B cell (primary cell): ENCODE measurements at regions not wholly inside any gene's neighbourhood (a gene's known extent, or its start where the extent isn't known, plus 50 kb on each side); places are given as distances from the start of the nearest gene placed in this dataset.

Experiments used
- ATAC-seq: fragments of 200-7000 bp; cut with Tn5 transposase; one replicate; pipeline ENCODE4 v1.10.0; 2021; ENCODE audit warnings: low read depth, mild to moderate bottlenecking, moderate number of reproducible peaks, moderate library complexity
- CTCF ChIA-PET: fragments of 350-600 bp; sonication (Branson Sonifier 250); formaldehyde crosslinking; loops from one replicate; lab custom pipeline; 2021; ENCODE audit warnings: antibody characterized with exemption, inconsistent platforms; lab: Charles Lee
- POLR2A ChIA-PET: fragments of 350-600 bp; sonication (Branson Sonifier 250); formaldehyde crosslinking; loops from one replicate; lab custom pipeline; 2021; ENCODE audit warnings: antibody characterized with exemption; lab: Charles Lee
- DNase-seq: peaks from one replicate; pipeline ENCODE4 v3.0.0; 2013
- H2AFZ ChIP-seq: 2 replicates; pipeline ENCODE4 v1.6.1; 2012; ENCODE audit warnings: mild to moderate bottlenecking, low read depth, low read length; ENCODE audit not compliant: insufficient read depth, poor library complexity, severe bottlenecking
- H3K27ac ChIP-seq, 2 donors: 1 replicate in 1 of 2; 2 replicates in 1 of 2; pipeline ENCODE4 v1.5.1; 2012 to 2013; ENCODE audit warnings: low read length in 2 of 2, mild to moderate bottlenecking in 2 of 2, moderate library complexity in 1 of 2
- H3K27me3 ChIP-seq, 4 experiments: fragments of 200-600 bp in 1 of 4; sonication (generic) in 1 of 4; replicated peaks in 1 of 4; 1 replicate in 2 of 4; 2 replicates in 2 of 4; pipeline versions ENCODE4 v1.6.1 to v1.7.0; 2013 to 2016; ENCODE audit warnings: low read length in 3 of 4, mild to moderate bottlenecking in 2 of 4, mixed read lengths in 1 of 4, moderate library complexity in 1 of 4; ENCODE audit not compliant: insufficient read depth in 4 of 4, control insufficient read depth in 3 of 4; ENCODE audit errors: control extremely low read depth in 1 of 4
- H3K36me3 ChIP-seq, 2 experiments: replicated peaks in 1 of 2; 1 replicate in 1 of 2; 2 replicates in 1 of 2; pipeline versions ENCODE4 v1.6.1 to v1.7.1; 2013; ENCODE audit warnings: low read length in 1 of 2; ENCODE audit not compliant: insufficient read depth in 2 of 2, control insufficient read depth in 1 of 2; ENCODE audit errors: control extremely low read depth in 1 of 2, extremely low read depth in 1 of 2
- H3K4me1 ChIP-seq, 2 donors: fragments of 200-600 bp in 1 of 2; sonication (generic) in 1 of 2; 1 replicate in 1 of 2; 2 replicates in 1 of 2; pipeline versions ENCODE4 v1.5.1 to v1.6.1; 2013 to 2017; ENCODE audit warnings: low read length in 2 of 2; ENCODE audit not compliant: control insufficient read depth in 2 of 2, insufficient read depth in 2 of 2
- H3K4me2 ChIP-seq: replicated peaks from 2 replicates; pipeline ENCODE3; 2012; ENCODE audit warnings: mild to moderate bottlenecking, low read depth, low read length; ENCODE audit not compliant: poor library complexity, severe bottlenecking
- H3K4me3 ChIP-seq, 5 experiments: fragments of 200-600 bp in 1 of 5; sonication (generic) in 1 of 5; 1 replicate in 3 of 5; 2 replicates in 2 of 5; pipeline versions ENCODE4 v1.5.1 to v1.7.0; 2011 to 2016; ENCODE audit warnings: low read length in 4 of 5, mild to moderate bottlenecking in 4 of 5, low read depth in 2 of 5, control low read depth in 1 of 5, moderate library complexity in 1 of 5; ENCODE audit not compliant: insufficient read depth in 1 of 5; ENCODE audit errors: control extremely low read depth in 1 of 5, extremely low read depth in 1 of 5
- H3K79me2 ChIP-seq: fragments of 200-600 bp; sonication (generic); one replicate; pipeline ENCODE4 v1.6.0; 2016; ENCODE audit warnings: low read length; ENCODE audit not compliant: control insufficient read depth, insufficient read depth
- H3K9ac ChIP-seq: fragments of 200-600 bp; sonication (generic); 2 replicates; pipeline ENCODE4 v1.6.1; 2017; ENCODE audit warnings: mild to moderate bottlenecking, low read length, moderate library complexity
- H3K9me3 ChIP-seq, 3 donors: one replicate each; pipeline versions ENCODE4 v1.6.1 to v1.7.1; 2013; ENCODE audit warnings: low read length in 2 of 3; ENCODE audit not compliant: control insufficient read depth in 2 of 3, insufficient read depth in 1 of 3; ENCODE audit errors: control extremely low read depth in 1 of 3
- H4K20me1 ChIP-seq: 2 replicates; pipeline ENCODE4 v1.6.0; 2012; ENCODE audit warnings: mild to moderate bottlenecking, low read length; ENCODE audit not compliant: insufficient read depth, control insufficient read depth, poor library complexity, severe bottlenecking
- H3K27ac Mint-ChIP-seq: one replicate; pipeline ENCODE4 v1.8.0; 2021; ENCODE audit warnings: mixed read lengths
- H3K27me3 Mint-ChIP-seq: one replicate; pipeline ENCODE4 v1.8.0; 2021; ENCODE audit warnings: mixed read lengths
- H3K4me1 Mint-ChIP-seq: one replicate; pipeline ENCODE4 v1.8.0; 2021; ENCODE audit warnings: mixed read lengths
- H3K4me3 Mint-ChIP-seq: one replicate; pipeline ENCODE4 v1.8.0; 2021; ENCODE audit warnings: mixed read lengths
- H3K9me3 Mint-ChIP-seq: one replicate; pipeline ENCODE4 v1.8.0; 2022; ENCODE audit warnings: mixed read lengths; ENCODE audit not compliant: insufficient read depth
- CTCF ChIP-seq: fragments of 200-600 bp; IDR thresholded peaks from one replicate; pipeline ENCODE4 v1.8.0; 2022; ENCODE audit warnings: antibody characterized with exemption, mild to moderate bottlenecking
- EZH2 ChIP-seq: IDR thresholded peaks from 2 replicates; pipeline ENCODE4 v1.6.1; 2012; ENCODE audit warnings: borderline replicate concordance, low read depth, mild to moderate bottlenecking, moderate library complexity, low read length; ENCODE audit not compliant: insufficient read depth, poor library complexity, severe bottlenecking
- WGBS: methylation state at CpG from one replicate; pipeline ENCODE4 v1.1.5; 2013; ENCODE audit warnings: missing lambda C conversion rate; ENCODE audit not compliant: insufficient coverage; 5-methylcytosine and 5-hydroxymethylcytosine counted together
- intact Hi-C: fragments of 100-400 bp; cut with micrococcal nuclease; formaldehyde crosslinking; loops from one replicate; pipeline ENCODE4 v1.10.0; 2022

GRCh38 chr7:64101943-64102655, 56.9 kb downstream of the ZNF727 start:
- H3K27ac ChIP-seq = no peak overlapping the region
- H3K9me3 Mint-ChIP-seq = peaks cover 4% of the 10 kb centered on the region
- 98% methylated on average over 10 of the region's 13 CpGs for WGBS
- no peak overlapping the region for H3K9ac ChIP-seq
- intact Hi-C loops = no loop called here
- no peaks in the 10 kb centered on the region for H3K27me3 Mint-ChIP-seq
- H3K27me3 ChIP-seq = no peaks in the 10 kb centered on the region
- CTCF ChIA-PET = no interaction called here
- ATAC-seq (no peak), DNase-seq (no peak)
- no peak overlapping the region for H3K27ac Mint-ChIP-seq
- H4K20me1 ChIP-seq = no peaks in the 10 kb centered on the region
- no peaks in the 10 kb centered on the region for H3K4me1 ChIP-seq
- H3K4me3 Mint-ChIP-seq = no peak overlapping the region
- no peak overlapping the region for H2AFZ ChIP-seq
- no peaks in the 10 kb centered on the region for H3K79me2 ChIP-seq
- H3K4me3 ChIP-seq = no peak overlapping the region
- no peaks in the 10 kb centered on the region for H3K4me1 Mint-ChIP-seq
- peaks cover 0 to 60% (median 2%) of the 10 kb centered on the region in 3 donors for H3K9me3 ChIP-seq
- POLR2A ChIA-PET = no interaction called here
- no peak overlapping the region for H3K4me2 ChIP-seq
- TF ChIP-seq EZH2 = no peak
- no peaks in the 10 kb centered on the region for H3K36me3 ChIP-seq

GRCh38 chr7:64102656-64103400, 57.6 kb downstream of the ZNF727 start:
- TF ChIP-seq EZH2 (no peak), CTCF (no peak)
- Histone ChIP-seq H3K4me1 (no peaks in the 10 kb centered on the region), H3K4me2 (no peak overlapping the region), H4K20me1 (no peaks in the 10 kb centered on the region), H3K27ac (no peak overlapping the region), H3K79me2 (no peaks in the 10 kb centered on the region), H3K4me3 (no peak overlapping the region), H2AFZ (no peak overlapping the region), H3K36me3 (no peaks in the 10 kb centered on the region), H3K27me3 (no peaks in the 10 kb centered on the region), H3K9me3 (peaks cover 0 to 53% (median 2%) of the 10 kb centered on the region in 3 donors), H3K9ac (no peak overlapping the region)
- POLR2A ChIA-PET = no interaction called here
- H3K4me3 Mint-ChIP-seq = no peak overlapping the region
- CTCF ChIA-PET = no interaction called here
- ATAC-seq = no peak
- DNase-seq = no peak
- 84% methylated on average over 12 of the region's 14 CpGs for WGBS
- H3K27ac Mint-ChIP-seq = no peak overlapping the region
- H3K9me3 Mint-ChIP-seq = peaks cover 4% of the 10 kb centered on the region
- intact Hi-C loops = no loop called here
- H3K27me3 Mint-ChIP-seq = no peaks in the 10 kb centered on the region
- no peaks in the 10 kb centered on the region for H3K4me1 Mint-ChIP-seq
